Keratinocyte (primary cell): ENCODE measurements at regions not wholly inside any gene's neighbourhood (a gene's known extent, or its start where the extent isn't known, plus 50 kb on each side); places are given as distances from the start of the nearest gene placed in this dataset.

Experiments used
- DNase-seq: peaks from one replicate; pipeline ENCODE4 v3.0.0-alpha.2; 2011; ENCODE audit warnings: low read depth, missing footprints, low spot score
- FAIRE-seq: peaks from 2 replicates; lab custom pipeline; 2011; peaks lifted over from hg19 to GRCh38; lab: Jason Lieb, UNC
- H2AFZ ChIP-seq: 2 replicates; pipeline ENCODE4 v1.6.0; 2012; ENCODE audit warnings: low read length, control low read depth, inconsistent platforms; ENCODE audit not compliant: control insufficient read depth
- H3K27ac ChIP-seq: 2 replicates; pipeline ENCODE4 v1.5.1; 2011; ENCODE audit warnings: low read length; ENCODE audit not compliant: control insufficient read depth, insufficient read depth
- H3K27me3 ChIP-seq: 3 replicates; pipeline ENCODE4 v1.6.0; 2011; ENCODE audit warnings: low read length; ENCODE audit not compliant: control insufficient read depth, insufficient read depth; ENCODE audit errors: extremely low read depth
- H3K36me3 ChIP-seq, 2 experiments: 2 replicates in 1 of 2; 3 replicates in 1 of 2; pipeline ENCODE4 v1.5.1; 2011; ENCODE audit warnings: low read length in 2 of 2, mild to moderate bottlenecking in 1 of 2; ENCODE audit not compliant: control insufficient read depth in 2 of 2, insufficient read depth in 2 of 2; ENCODE audit errors: extremely low read depth in 1 of 2
- H3K4me1 ChIP-seq: 3 replicates; pipeline ENCODE4 v1.5.1; 2011; ENCODE audit warnings: low read length; ENCODE audit not compliant: control insufficient read depth, insufficient read depth; ENCODE audit errors: extremely low read depth
- H3K4me2 ChIP-seq: 3 replicates; pipeline ENCODE4 v1.6.0; 2011; ENCODE audit warnings: low read depth, low read length; ENCODE audit not compliant: control insufficient read depth, insufficient read depth; ENCODE audit errors: extremely low read depth
- H3K4me3 ChIP-seq, 3 experiments: fragments of 200-600 bp in 1 of 3; sonication (generic) in 1 of 3; 2 replicates in 2 of 3; 3 replicates in 1 of 3; pipeline ENCODE4 v1.5.1; 2011 to 2016; ENCODE audit warnings: low read length in 3 of 3, mild to moderate bottlenecking in 3 of 3, control low read depth in 2 of 3, inconsistent platforms in 1 of 3, low read depth in 1 of 3, mixed read lengths in 1 of 3, mixed run types in 1 of 3, moderate library complexity in 1 of 3; ENCODE audit not compliant: control insufficient read depth in 2 of 3, insufficient read depth in 2 of 3; ENCODE audit errors: extremely low read depth in 1 of 3
- H3K79me2 ChIP-seq: 2 replicates; pipeline ENCODE4 v1.6.0; 2012; ENCODE audit warnings: low read length; ENCODE audit not compliant: control insufficient read depth, insufficient read depth
- H3K9ac ChIP-seq: 3 replicates; pipeline ENCODE4 v1.6.0; 2011; ENCODE audit warnings: low read length; ENCODE audit not compliant: control insufficient read depth, insufficient read depth; ENCODE audit errors: extremely low read depth
- H3K9me1 ChIP-seq: 3 replicates; pipeline ENCODE4 v1.6.0; 2011; ENCODE audit warnings: low read length; ENCODE audit not compliant: control insufficient read depth, insufficient read depth; ENCODE audit errors: extremely low read depth
- H3K9me3 ChIP-seq: 2 replicates; pipeline ENCODE4 v1.5.1; 2012; ENCODE audit warnings: low read depth, low read length; ENCODE audit not compliant: control insufficient read depth
- H4K20me1 ChIP-seq: 3 replicates; pipeline ENCODE4 v1.6.0; 2011; ENCODE audit warnings: low read length; ENCODE audit not compliant: control insufficient read depth, insufficient read depth; ENCODE audit errors: extremely low read depth
- EZH2 ChIP-seq: IDR thresholded peaks from one replicate; pipeline ENCODE4 v1.6.1; 2012; ENCODE audit warnings: inconsistent platforms, mild to moderate bottlenecking, low read length, moderate library complexity
- dilution Hi-C: fragments of 300-500 bp; cut with MboI; formaldehyde crosslinking; loops from one replicate; pipeline ENCODE4 v1.7.0; 2020; ENCODE audit warnings: low sequenced_read_pairs; ENCODE audit not compliant: extremely low pct_ligation_motif_present
- TF ChIP-seq, protein P1 (sequence below), 3 experiments: IDR thresholded peaks in 1 of 3; conservative IDR thresholded peaks in 1 of 3; optimal IDR thresholded peaks in 1 of 3; 2 replicates in 2 of 3; 3 replicates in 1 of 3; pipeline versions ENCODE3 to v1.5.1; 2011; ENCODE audit warnings: low read length in 3 of 3, mild to moderate bottlenecking in 3 of 3, moderate library complexity in 2 of 3, control low read depth in 1 of 3, inconsistent platforms in 1 of 3; ENCODE audit not compliant: insufficient read depth in 2 of 3; ENCODE audit errors: extremely low read depth in 1 of 3

DNA sequence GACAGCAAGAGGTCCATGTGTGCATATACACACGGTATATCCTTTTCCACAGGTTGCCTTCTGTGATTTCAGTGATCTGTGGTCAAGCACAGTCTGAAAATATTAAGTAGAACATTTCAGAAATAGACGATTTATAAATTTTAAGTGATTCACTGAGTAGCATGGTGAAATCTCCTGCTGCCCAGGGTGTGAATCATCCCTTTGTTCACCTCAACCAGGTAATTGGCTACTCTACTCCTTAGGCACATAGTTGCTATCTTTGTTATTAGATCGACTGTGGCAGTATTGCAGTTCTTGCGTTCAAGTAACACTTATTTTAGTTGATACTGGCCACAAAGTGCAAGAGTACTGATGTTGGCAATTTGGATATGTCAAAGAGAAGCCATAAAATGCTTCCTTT lies 1421.7 kb downstream of the GRIK2 start:
- H3K4me2 ChIP-seq, result no peak overlapping the region
- no peaks in the 10 kb centered on the region for H3K9me1 ChIP-seq
- no peak overlapping the region for H3K4me3 ChIP-seq
- no peak for TF ChIP-seq EZH2
- TF ChIP-seq, protein P1, sequence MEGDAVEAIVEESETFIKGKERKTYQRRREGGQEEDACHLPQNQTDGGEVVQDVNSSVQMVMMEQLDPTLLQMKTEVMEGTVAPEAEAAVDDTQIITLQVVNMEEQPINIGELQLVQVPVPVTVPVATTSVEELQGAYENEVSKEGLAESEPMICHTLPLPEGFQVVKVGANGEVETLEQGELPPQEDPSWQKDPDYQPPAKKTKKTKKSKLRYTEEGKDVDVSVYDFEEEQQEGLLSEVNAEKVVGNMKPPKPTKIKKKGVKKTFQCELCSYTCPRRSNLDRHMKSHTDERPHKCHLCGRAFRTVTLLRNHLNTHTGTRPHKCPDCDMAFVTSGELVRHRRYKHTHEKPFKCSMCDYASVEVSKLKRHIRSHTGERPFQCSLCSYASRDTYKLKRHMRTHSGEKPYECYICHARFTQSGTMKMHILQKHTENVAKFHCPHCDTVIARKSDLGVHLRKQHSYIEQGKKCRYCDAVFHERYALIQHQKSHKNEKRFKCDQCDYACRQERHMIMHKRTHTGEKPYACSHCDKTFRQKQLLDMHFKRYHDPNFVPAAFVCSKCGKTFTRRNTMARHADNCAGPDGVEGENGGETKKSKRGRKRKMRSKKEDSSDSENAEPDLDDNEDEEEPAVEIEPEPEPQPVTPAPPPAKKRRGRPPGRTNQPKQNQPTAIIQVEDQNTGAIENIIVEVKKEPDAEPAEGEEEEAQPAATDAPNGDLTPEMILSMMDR (optimal IDR thresholded peaks at IDR 0.05 in 1 of 3, IDR thresholded peaks at IDR 0.05 in 1 of 3, conservative IDR thresholded peaks at IDR 0.05 in 1 of 3; ENCODE audit: extremely low read depth in 1 of 3, insufficient read depth in 2 of 3, low read length in 3 of 3), result no peak
- dilution Hi-C loops, result no loop called here
- no peaks in the 10 kb centered on the region for H3K9me3 ChIP-seq
- no peak for FAIRE-seq
- no peaks in the 10 kb centered on the region for H3K4me1 ChIP-seq
- no peaks in the 10 kb centered on the region for H3K36me3 ChIP-seq
- no peaks in the 10 kb centered on the region for H4K20me1 ChIP-seq
- H3K79me2 ChIP-seq, result no peaks in the 10 kb centered on the region
- DNase-seq, result no peak
- no peak overlapping the region for H2AFZ ChIP-seq
- H3K27me3 ChIP-seq, result no peaks in the 10 kb centered on the region
- H3K27ac ChIP-seq, result no peak overlapping the region
- H3K9ac ChIP-seq, result no peak overlapping the region

DNA sequence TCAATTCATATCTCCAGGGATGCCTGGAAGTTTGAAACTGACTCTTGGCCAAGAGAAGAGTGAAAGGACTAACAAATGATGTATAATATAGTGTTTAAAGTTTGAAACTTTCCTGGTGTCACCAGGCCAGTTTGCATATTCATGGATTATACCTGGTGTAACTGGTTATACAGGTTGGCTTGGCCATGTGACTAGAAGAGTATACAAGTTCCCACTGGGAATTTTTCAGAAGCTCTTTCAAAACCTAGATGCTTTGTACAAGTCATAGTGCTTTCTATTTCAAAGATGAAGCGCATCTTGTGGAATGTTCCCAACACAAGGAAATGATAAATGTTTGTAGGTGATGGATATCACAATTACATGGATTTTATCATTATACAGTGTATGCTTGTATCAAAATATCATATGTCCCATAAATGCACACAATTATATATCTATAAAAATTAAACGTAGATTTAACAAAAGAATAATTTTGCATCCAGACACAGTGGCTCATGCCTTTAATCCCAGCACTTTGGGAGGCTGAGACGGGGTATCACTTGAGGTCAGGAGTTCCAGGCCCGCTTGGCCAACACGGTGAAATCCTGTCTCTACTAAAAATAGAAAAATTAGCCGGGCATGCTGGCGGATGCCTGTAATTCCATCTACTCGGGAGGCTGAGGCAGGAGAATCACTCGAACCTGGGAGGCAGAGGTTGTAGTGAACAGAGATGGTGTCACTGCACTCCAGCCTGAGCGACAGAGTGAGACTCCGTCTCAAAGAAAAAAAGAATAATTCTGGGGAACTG lies 1420.2 kb downstream of the GRIK2 start:
- Histone ChIP-seq H3K9me1 (no peaks in the 10 kb centered on the region), H3K79me2 (no peaks in the 10 kb centered on the region), H3K4me2 (no peak overlapping the region), H3K27ac (no peak overlapping the region), H3K27me3 (no peaks in the 10 kb centered on the region), H3K4me3 (no peak overlapping the region), H3K9me3 (no peaks in the 10 kb centered on the region), H3K36me3 (no peaks in the 10 kb centered on the region), H3K9ac (no peak overlapping the region), H4K20me1 (no peaks in the 10 kb centered on the region), H3K4me1 (no peaks in the 10 kb centered on the region), H2AFZ (no peak overlapping the region)
- no peak for TF ChIP-seq EZH2
- TF ChIP-seq, protein P1 (optimal IDR thresholded peaks at IDR 0.05 in 1 of 3, IDR thresholded peaks at IDR 0.05 in 1 of 3, conservative IDR thresholded peaks at IDR 0.05 in 1 of 3; ENCODE audit: extremely low read depth in 1 of 3, insufficient read depth in 2 of 3, low read length in 3 of 3), result no peak
- dilution Hi-C loops, result no loop called here
- DNase-seq, result no peak
- no peak for FAIRE-seq
